ENCODE measurements at regions not wholly inside any gene's neighbourhood (a gene's known extent, or its start where the extent isn't known, plus 50 kb on each side); places are given as distances from the start of the nearest gene placed in this dataset.

DNA sequence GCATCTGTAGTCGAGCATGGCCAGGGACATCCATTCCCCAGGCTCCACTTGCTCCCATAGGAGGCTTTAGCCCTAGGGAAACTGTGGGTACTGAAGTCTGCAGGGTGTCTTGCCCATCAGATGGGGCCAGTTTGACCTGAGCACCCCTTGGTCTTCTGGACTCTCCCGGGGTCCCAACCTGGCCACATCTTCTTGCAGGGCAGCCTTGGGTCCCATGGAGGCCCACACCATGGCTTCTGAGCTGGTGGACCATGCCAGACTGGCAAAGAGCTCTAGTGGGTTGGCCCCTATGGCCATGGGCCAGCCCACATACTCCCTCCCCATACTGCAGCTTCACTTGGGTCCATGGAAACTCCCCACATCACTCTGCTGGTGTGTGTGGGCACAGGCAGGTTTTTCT, 154.4 kb upstream of the PRLR start:
- TF ChIP-seq CBX8 (IDR thresholded peaks at IDR 0.05; ENCODE audit: borderline replicate concordance, low read depth, low read length) (no peak), TCF12 (IDR thresholded peaks at IDR 0.05; ENCODE audit: low read depth, low read length) (no peak)
- no peak overlapping the region for H3K27ac ChIP-seq (ENCODE audit: low read depth, low read length)
- H4K91ac ChIP-seq (replicated peaks; ENCODE audit: insufficient read length, low read length): no peak overlapping the region
- DNase-seq (ENCODE audit: low read depth in 1 of 2, low spot score in 2 of 2) (no peak), FAIRE-seq (no peak)
- no peak overlapping the region for H3K4me3 ChIP-seq (ENCODE audit: extremely low read depth in 1 of 4, insufficient read depth in 2 of 4, low read depth in 3 of 4, low read length in 4 of 4)
- H4K5ac ChIP-seq (ENCODE audit: insufficient read length, low read depth, low read length): no peak overlapping the region
- H3K14ac ChIP-seq (ENCODE audit: insufficient read length): no peak overlapping the region
- H3K23ac ChIP-seq (ENCODE audit: insufficient read length): no peak overlapping the region
- no peaks in the 10 kb centered on the region for H3K27me3 ChIP-seq (replicated peaks in 1 of 4; ENCODE audit: control insufficient read depth in 3 of 4, extremely low read depth in 1 of 4, insufficient read depth in 3 of 4, low read length in 3 of 4)
- H3K4me2 ChIP-seq (ENCODE audit: insufficient read depth in 1 of 2, low read depth in 2 of 2, low read length in 2 of 2): no peak overlapping the region
- H3K36me3 ChIP-seq (ENCODE audit: control insufficient read depth in 2 of 4, insufficient read depth in 4 of 4, low read length in 3 of 4): no peaks in the 10 kb centered on the region
- no peak overlapping the region for H3K56ac ChIP-seq (replicated peaks; ENCODE audit: insufficient read length, low read depth, low read length)
- no peak overlapping the region; the same call in 1 of the 2 replicates for H2AFZ ChIP-seq (ENCODE audit: low read length)
- H3K18ac ChIP-seq (ENCODE audit: extremely low read depth, low read length): no peak overlapping the region
- no peak overlapping the region for H2BK20ac ChIP-seq (ENCODE audit: low read length)
- 96% methylated on average over 2 of the region's 2 CpGs; no CpG with 5 or more reads in 1 of the 2 experiments for WGBS, 2 experiments (ENCODE audit: extremely low coverage in 1 of 2, insufficient coverage in 1 of 2, insufficient read length in 1 of 2, insufficient replicate concordance in 2 of 2, low coverage in 1 of 2, low lambda C conversion rate in 2 of 2, missing lambda C conversion rate in 1 of 2)
- POLR2A ChIA-PET (ENCODE audit: partially characterized antibody): interaction anchor here (0.8 kb wide), 1 partner anchor 13 kb away, joined by 3 read pairs; no protein-coding TSS in a partner anchor
- no peaks in the 10 kb centered on the region for H3K4me1 ChIP-seq (replicated peaks in 1 of 4; ENCODE audit: control insufficient read depth in 3 of 4, insufficient read depth in 4 of 4, low read length in 3 of 4)
- H3K23me2 ChIP-seq (ENCODE audit: low read depth, low read length): no peaks in the 10 kb centered on the region
- no peak overlapping the region for H2BK120ac ChIP-seq (replicated peaks; ENCODE audit: low read depth, low read length)
- H2AK5ac ChIP-seq (ENCODE audit: low read depth, low read length): no peak overlapping the region
- no peak overlapping the region for H2BK12ac ChIP-seq (ENCODE audit: low read depth, low read length)
- no peaks in the 10 kb centered on the region for H3K79me1 ChIP-seq (ENCODE audit: low read depth, low read length)
- no peak overlapping the region for H3K9ac ChIP-seq (replicated peaks in 1 of 4; ENCODE audit: extremely low read depth in 1 of 4, low read depth in 3 of 4, low read length in 3 of 4)
- H2BK15ac ChIP-seq (ENCODE audit: low read length): no peak overlapping the region
- no peaks in the 10 kb centered on the region for H3K9me3 ChIP-seq (ENCODE audit: insufficient read depth in 2 of 2, low read depth in 1 of 2, low read length in 1 of 2)
- CTCF ChIA-PET (ENCODE audit: partially characterized antibody): no interaction called here
- H2BK5ac ChIP-seq (ENCODE audit: low read depth, low read length): no peak overlapping the region
- H4K8ac ChIP-seq (ENCODE audit: extremely low read depth, insufficient read depth, low read length): no peak overlapping the region
- H3K79me2 ChIP-seq (ENCODE audit: control insufficient read depth in 1 of 2, insufficient read depth in 2 of 2, low read length in 2 of 2): no peaks in the 10 kb centered on the region
- H4K20me1 ChIP-seq (replicated peaks in 1 of 2; ENCODE audit: control insufficient read depth in 1 of 2, insufficient read depth in 2 of 2, low read length in 2 of 2): no peaks in the 10 kb centered on the region
- no peak overlapping the region for H3K4ac ChIP-seq (replicated peaks; ENCODE audit: insufficient read length, low read depth, low read length)

Measured in H1 (cell line).